ENCODE measurements at regions not wholly inside any gene's neighbourhood (a gene's known extent, or its start where the extent isn't known, plus 50 kb on each side); places are given as distances from the start of the nearest gene placed in this dataset.
"Not testable (repeated sequence)": the region's sequence is repeated elsewhere in the genome, so short reads cannot be mapped to it uniquely, and the experiment has no call there.

- DNase-seq = no peak
Measured at GRCh38 chr13:99765869-99766268, 205.7 kb downstream of the ZIC5 start.

GRCh38 chr13:99760456-99760855 is 211.1 kb downstream of the ZIC5 start:
- no peak for DNase-seq

GRCh38 chr13:99759163-99759552 is 212.4 kb downstream of the ZIC5 start:
- no peak for DNase-seq

- no peak for DNase-seq
Measured at GRCh38 chr13:99758460-99759162, 213.0 kb downstream of the ZIC5 start.

- no peak for DNase-seq
Measured at GRCh38 chr13:99757756-99758459, 213.7 kb downstream of the ZIC5 start.

- DNase-seq = no peak
Measured at GRCh38 chr13:99756281-99756680, 215.3 kb downstream of the ZIC5 start.

- DNase-seq = not testable (repeated sequence)
Measured at GRCh38 chr13:99754750-99755149, 216.8 kb downstream of the ZIC5 start.

- DNase-seq = no peak
Measured at GRCh38 chr13:99752373-99752772, 219.2 kb downstream of the ZIC5 start.

- no peak for DNase-seq
Measured at GRCh38 chr13:99751517-99752199, 219.9 kb downstream of the ZIC5 start.

- no peak for DNase-seq
Measured at GRCh38 chr13:99750951-99751350, 220.6 kb downstream of the ZIC5 start.

GRCh38 chr13:99749271-99750019 is 222.1 kb downstream of the ZIC5 start:
- DNase-seq = no peak

GRCh38 chr13:99747403-99747710 is 224.2 kb downstream of the ZIC5 start:
- no peak for DNase-seq

GRCh38 chr13:99746637-99747402 is 224.7 kb downstream of the ZIC5 start:
- no peak for DNase-seq

- DNase-seq = no peak
Measured at GRCh38 chr13:99743094-99743493, 228.5 kb downstream of the ZIC5 start.

GRCh38 chr13:99741960-99742359 is 229.6 kb downstream of the ZIC5 start:
- DNase-seq = no peak

GRCh38 chr13:99740251-99740979 is 231.2 kb downstream of the ZIC5 start:
- DNase-seq = no peak

- no peak for DNase-seq
Measured at GRCh38 chr13:99738626-99739025, 232.9 kb downstream of the ZIC5 start.

GRCh38 chr13:99737481-99738245 is 233.9 kb downstream of the ZIC5 start:
- DNase-seq = no peak

- DNase-seq = no peak
Measured at GRCh38 chr13:99736541-99736940, 235.0 kb downstream of the ZIC5 start.

- DNase-seq = no peak
Measured at GRCh38 chr13:99734013-99734693, 232.9 kb downstream of the TM9SF2 start.

- no peak for DNase-seq
Measured at GRCh38 chr13:99733346-99733745, 232.1 kb downstream of the TM9SF2 start.

All from activated naive CD4-positive, alpha-beta T cell treated with anti-CD3 and anti-CD28 coated beads, Interleukin-2, amount 50 U/mL, for 16 hours (primary cell).